Urothelium cell line (cell line): ENCODE measurements at regions not wholly inside any gene's neighbourhood (a gene's known extent, or its start where the extent isn't known, plus 50 kb on each side); places are given as distances from the start of the nearest gene placed in this dataset.

Source experiments
- DNase-seq: peaks from one replicate; pipeline ENCODE4 v3.0.0; 2011; ENCODE audit warnings: low spot score, mixed read lengths
- FAIRE-seq: peaks from 2 replicates; lab custom pipeline; 2011; peaks lifted over from hg19 to GRCh38; lab: Jason Lieb, UNC

DNA sequence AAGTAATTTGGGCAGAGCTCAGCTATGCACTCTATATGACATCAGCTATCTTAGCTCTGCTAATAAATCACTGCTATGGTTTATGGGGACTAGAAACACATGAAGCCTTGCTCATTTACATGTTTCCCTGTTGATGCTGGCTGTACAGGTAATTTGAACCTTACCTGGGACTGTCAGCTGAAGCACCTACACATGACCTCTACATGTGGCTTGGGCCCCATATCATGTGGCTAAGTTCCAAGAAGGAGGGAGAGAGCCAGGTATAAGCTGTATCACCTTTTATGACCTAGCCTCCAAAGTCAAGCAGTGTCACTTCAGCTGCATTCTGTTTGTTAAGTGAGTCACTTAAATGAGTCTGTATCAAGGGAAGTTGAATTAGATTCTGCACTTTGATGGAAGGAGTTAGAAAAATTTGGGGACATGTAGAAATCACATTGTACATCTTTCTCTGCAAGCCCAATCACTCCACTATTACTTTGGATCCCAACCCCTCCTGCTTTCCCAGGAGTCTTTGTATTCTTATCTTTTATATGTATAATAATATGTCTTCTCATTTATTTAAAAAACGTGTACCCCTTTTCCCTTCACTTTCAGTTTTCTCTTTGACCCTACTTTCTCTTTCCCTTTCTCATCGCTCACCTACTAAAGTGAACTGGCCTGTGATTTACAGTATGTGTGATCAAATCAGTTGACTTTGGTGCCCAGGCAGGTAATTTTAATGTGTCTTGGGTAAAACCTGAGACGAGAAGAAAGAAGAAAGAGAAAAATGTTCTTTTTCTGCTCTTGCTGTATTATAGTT is 53.4 kb upstream of the PRKACB start:
- FAIRE-seq (peak; percentile 63), DNase-seq (no peak)

DNA sequence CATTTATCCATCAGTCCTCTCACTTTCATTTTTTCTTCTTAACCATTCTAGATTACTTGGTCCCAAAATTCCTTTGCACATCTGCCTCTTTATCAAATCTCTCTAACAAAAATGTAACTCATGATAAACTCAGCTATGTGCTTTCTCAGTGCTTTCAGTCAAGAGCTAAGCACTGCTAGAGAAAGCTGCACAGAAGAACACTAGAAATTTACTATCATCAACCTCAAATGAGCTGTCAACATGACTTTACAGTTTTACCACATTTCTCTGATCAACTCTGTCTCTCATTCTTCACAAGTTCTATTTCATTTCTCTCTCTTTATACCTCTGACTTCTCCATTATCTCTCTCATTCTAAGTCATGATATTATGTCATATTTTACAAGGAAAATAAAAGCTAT is 54.2 kb upstream of the PRKACB start:
- FAIRE-seq (no peak), DNase-seq (no peak)

DNA sequence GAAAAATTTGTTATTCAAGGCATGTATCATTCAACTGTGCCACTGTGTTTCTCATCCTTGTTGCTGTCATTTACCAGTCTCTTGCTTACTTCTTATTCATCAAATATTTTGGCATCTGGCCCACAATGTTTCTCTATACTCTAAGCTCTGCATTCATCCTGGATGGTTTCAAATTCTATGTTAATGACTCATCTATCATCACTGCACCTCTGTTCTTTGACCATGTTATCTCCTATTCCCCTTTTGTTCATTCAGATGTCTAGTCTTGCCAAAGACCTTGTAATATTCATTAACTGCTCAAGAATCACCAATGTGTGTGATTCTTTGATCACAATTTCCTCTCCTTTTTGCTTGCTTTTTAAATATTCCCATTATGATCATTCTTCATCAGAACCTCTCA is 54.6 kb upstream of the PRKACB start:
- FAIRE-seq: no peak

DNA sequence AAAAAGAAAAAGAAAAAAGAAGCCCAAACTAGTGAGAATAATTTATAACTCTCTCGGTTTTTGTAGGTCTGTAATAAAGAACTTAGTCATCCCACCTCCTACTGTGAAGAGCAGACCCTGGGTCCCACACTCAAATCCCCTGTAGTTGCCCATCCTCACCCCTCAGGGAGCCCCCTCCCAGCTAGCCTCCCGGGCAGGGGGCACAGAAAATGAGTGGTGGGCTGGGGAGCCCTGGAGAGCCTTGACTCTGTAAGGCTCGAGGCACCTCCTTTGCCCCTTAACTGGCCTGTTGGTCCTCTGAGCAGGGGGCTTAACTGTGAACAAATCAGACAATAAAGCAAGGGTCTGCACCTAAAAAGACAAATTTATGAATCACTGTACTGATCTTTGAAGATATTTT is 57.5 kb upstream of the PRKACB start:
- FAIRE-seq: no peak

More for the DNA sequence above, 54.6 kb upstream of the PRKACB start:
- peak; percentile 33 for DNase-seq

DNA sequence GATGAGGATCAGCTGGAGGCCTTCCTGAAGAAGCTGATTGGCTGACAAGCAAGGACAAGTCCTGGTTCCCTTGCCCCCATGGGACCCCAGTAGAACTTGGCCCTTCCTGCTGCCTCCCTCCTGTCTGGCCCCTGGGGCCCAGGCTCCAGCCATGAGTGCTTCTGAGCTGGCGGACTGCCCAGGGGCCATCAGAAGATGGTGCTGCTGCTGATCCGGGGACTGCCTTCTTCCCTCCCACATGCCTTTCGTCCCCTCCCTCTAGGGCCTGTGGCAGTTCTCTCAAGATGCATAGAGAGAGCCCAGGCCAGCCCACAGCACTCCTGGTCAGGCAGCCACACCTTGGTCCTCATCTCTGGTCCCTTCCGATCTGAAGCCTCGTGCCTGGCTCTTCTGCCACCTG is 57.9 kb upstream of the PRKACB start:
- DNase-seq: no peak
- FAIRE-seq: no peak

More for the DNA sequence above, 57.5 kb upstream of the PRKACB start:
- DNase-seq: no peak

DNA sequence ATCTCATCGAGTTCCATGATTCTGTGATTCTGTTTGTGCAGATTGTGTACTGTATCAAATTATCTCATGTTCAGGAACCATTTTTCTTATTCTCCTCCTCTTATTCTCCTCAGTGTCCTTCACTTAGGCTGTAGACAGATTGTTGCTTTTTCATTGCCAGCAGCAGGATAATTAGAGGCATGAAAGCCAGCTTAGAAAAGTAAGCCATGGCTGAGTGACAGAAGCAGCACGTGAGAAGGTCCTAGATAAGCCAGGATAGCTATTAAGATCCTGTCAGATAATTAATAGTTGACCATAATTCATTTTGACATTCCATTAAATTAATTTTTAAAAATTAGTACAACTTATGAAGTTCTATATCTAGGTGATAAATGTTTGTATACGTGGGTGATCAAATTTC is 60.8 kb upstream of the PRKACB start:
- DNase-seq (no peak), FAIRE-seq (no peak)

DNA sequence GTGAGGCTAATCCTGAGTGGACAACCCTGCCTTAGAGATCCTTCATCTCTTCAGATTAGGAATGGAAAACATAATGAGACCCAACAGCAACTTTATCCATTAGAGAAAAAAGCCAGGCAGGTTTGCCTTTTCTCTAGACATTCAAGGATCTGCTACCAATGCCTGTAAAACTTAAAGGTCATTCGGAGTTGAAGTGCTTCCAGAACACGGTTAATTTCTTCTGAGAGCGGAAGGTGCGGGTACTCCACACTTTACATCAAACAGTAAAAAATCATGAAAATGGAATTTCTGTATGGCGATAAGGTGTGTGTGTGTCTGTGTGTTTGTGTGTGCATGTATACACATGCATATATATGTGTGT is 65.2 kb upstream of the PRKACB start:
- DNase-seq (no peak), FAIRE-seq (no peak)

DNA sequence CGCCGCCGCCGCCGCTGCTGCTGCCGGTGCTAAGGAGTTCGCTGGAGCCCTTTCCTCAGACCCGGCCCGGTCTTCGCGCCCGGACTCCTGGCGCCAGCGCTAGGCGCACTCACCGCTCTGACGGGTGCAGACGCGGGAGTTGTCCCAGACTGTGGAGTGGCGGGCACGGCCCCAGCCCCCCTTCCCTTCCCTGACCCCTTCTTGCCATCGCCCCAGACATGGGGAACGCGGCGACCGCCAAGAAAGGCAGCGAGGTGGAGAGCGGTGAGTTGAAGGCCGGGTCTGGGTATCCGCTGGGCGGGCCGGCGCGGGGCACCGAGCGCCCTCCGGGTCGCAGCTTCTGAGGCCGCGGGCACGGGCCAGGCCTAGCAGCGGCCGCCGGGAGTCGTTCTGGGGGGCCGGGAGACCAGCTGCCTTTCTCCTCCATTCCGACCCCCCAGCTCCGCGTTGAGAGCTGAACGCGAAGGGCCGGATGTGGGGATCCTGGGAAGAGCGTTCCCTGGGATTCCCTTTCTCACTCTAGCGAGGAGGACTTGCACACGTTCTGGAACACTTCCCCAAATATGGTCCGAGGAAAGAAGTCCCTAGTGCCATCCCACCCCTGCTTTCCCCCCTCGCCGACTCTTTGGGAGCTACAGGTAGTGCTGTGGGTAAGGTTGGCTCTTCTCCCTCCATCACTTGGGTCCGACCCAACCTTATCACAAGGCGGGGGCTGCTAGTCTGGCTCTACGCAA is 65.8 kb upstream of the PRKACB start:
- FAIRE-seq: no peak
- DNase-seq: peak; percentile 35

DNA sequence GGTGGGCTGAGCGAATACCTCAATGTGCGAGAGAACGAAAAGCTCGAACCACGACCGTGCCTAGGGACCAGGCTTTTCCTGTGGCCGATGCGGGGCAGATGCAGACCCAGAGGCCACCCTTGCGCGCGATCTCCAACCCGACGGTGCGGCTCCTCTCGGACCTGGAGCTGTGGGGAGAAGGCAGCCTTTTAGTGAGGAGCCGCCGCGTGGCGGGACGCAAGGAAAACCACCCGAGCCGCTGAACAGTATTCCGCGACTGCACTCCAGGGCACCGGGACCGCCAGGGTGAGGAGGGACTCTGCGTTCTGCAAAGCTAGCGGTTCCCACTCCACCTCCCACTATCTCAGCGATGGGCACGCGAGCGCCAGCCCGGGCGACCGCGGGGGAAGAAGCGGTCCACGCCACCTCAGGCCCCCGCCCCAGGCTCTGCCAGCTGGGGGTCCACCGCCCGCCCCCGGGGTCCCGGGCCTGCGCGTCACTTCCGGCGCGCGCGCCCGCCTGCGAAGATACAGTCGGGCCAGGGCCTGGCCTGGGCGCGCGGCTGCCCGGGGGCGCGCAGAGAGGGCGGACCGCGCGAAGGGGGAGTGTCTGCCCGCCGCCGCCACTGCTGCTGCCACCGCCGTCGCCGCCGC is 66.5 kb upstream of the PRKACB start:
- DNase-seq (peak; percentile 94), FAIRE-seq (peak; percentile 48)

DNA sequence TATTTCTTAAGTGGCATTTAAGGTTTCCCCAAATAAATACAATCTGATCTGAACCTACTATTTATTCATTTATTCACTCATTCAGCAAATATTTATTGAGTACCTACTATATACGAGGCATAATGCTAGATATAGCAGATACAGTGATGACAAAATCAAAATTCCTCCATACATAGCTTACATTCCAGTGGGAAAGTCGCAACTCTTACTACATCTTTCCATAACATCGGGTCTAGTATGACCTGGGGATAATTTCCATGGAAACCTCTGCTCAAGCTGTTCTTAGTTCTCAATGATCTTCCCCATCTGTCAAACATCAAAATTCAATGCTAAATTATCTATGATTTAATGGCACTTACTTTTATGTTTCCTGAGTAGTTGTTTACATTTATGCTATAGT is 70.8 kb upstream of the PRKACB start:
- DNase-seq: no peak
- FAIRE-seq: no peak

DNA sequence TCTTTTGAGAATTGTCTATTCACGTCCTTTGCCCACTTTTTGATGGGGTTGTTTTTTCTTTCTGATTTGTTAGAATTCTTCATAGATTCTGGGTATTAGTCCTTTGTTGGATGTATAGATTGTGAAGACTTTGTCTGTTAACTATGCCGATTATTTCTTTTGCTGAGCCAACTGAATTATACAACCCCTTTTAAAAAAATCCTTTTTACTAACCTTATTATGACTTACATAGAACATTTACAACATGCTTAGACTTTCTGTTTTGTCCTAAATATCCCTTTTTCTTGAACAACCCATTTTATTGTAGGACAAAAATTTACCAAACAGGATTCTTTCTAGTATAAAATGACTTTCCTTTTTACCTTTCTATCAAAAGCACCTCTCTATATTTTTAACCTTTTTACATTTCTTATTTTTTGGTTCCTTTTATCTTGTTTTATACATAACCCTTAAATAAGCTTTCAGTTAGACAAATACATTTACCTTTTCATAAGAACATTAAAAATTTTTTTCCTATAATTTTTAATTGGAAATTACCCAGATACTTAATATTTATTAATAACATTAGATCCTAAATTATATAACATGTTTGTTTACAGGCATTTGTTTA is 70.4 kb upstream of the TTLL7 start:
- no peak for DNase-seq
- no peak for FAIRE-seq

DNA sequence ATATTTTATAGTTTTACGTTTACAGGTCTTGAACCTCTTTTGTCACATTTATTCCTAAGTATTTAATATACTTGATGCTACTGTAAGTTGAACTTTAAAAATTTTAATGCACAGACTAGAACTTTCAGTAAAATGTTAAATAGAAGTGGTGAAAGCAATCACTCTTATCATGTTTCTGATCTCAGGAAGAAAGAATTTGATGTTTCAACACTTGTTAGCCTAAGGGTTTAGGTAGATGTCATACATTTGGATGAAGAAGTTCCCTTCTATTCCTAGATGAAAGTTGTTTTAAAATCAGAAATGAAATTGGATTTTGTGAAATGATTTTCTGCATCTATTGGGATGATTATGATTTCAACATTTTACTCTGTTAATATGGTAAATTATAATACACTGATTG is 63.6 kb upstream of the TTLL7 start:
- DNase-seq (no peak), FAIRE-seq (no peak)

DNA sequence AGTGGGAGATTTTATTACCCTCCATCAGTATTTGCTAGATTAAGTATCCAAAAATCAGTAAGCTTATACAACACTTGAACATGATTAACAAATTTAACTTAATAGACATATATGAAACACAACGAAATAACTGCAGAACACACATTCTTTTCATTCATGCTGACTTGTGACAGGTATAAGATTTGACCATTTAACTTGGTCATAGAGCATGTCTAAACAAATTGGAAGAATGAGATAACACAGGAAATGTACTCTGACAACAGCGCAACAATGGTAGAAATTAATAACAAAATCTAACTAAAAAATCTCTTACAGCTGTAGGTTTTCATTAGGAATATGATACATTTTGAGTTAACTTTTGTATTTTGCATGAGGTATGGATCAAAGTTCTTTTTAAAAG is 62.4 kb upstream of the TTLL7 start:
- DNase-seq (no peak), FAIRE-seq (no peak)

DNA sequence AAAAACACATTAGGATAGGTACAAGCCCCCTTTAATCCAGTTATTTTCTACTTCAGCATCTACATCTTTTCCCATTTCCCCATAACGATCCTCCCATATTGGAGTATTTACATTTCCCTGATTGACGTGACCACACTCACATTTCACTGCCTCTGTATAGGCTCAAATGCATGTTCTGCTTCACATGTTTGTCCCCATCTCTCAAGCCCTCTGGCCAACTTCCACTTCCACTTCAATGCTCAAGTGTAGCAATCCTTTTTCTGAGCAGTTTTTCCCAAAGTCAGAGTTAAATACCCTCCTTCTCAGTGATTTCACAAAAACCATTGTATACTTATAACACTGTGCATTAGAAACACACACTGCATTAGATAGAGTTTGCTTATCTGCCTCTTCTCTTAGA is 61.8 kb upstream of the TTLL7 start:
- DNase-seq (no peak), FAIRE-seq (no peak)

DNA sequence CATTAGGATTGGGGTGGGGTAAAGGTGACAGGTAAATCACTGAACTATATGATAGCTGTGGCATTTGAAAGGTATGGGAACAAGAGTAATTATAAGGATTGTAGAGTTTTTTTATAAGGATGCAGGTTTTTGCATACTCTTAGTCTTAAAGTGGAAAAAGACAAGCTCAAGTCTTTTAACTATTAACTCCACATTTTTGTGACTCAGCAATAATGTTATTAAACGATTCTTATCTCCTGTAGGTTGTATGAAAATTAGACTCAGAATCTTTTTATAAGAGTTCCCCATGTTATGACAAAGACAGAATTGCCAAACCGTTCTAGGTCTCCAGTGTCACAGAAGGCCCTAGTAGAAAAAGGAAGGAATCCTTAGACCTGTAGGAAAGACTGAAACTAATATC is 49.9 kb upstream of the TTLL7 start:
- FAIRE-seq (no peak), DNase-seq (no peak)
